Endothelial cell of umbilical vein (primary cell): ENCODE measurements at regions not wholly inside any gene's neighbourhood (a gene's known extent, or its start where the extent isn't known, plus 50 kb on each side); places are given as distances from the start of the nearest gene placed in this dataset.

Experiments used
- BruUV-seq: library from RNA; stranded (reverse); fragments of 400-500 nt; replicated peaks from 2 replicates; lab custom pipeline; 2021; lab: Mats Ljungman, UMichigan
- CTCF ChIA-PET: fragments of 300-600, 350-600 bp; sonication (Branson Sonifier 250); formaldehyde crosslinking; loops from one replicate; lab custom pipeline; 2021; ENCODE audit warnings: antibody characterized with exemption, inconsistent platforms; lab: Charles Lee
- POLR2A ChIA-PET: fragments of 300-600, 350-600 bp; sonication (Branson Sonifier 250); formaldehyde crosslinking; loops from one replicate; lab custom pipeline; 2021; ENCODE audit warnings: antibody characterized with exemption, inconsistent platforms; lab: Charles Lee
- DNase-seq: peaks from one replicate; pipeline ENCODE4 v3.0.0-alpha.2; 2011; ENCODE audit warnings: low read depth, low spot score
- FAIRE-seq: peaks from 2 replicates; lab custom pipeline; 2011; peaks lifted over from hg19 to GRCh38; lab: Jason Lieb, UNC
- H2AFZ ChIP-seq: 2 replicates; pipeline ENCODE4 v1.6.0; 2012; ENCODE audit warnings: low read depth, low read length, control low read depth, inconsistent platforms
- H3K27ac ChIP-seq: 2 replicates; pipeline ENCODE4 v1.5.1; 2011; ENCODE audit warnings: low read depth, mild to moderate bottlenecking, control low read depth, low read length, moderate library complexity; ENCODE audit not compliant: insufficient read depth
- H3K27me3 ChIP-seq, 2 experiments: 2 replicates each; pipeline versions ENCODE4 v1.6.0 to v1.6.1; 2011; ENCODE audit warnings: low read length in 2 of 2, mixed read lengths in 1 of 2; ENCODE audit not compliant: control insufficient read depth in 2 of 2, insufficient read depth in 2 of 2
- H3K36me3 ChIP-seq, 2 experiments: 2 replicates in 1 of 2; 3 replicates in 1 of 2; pipeline ENCODE4 v1.5.1; 2011; ENCODE audit warnings: low read length in 2 of 2, mild to moderate bottlenecking in 1 of 2, moderate library complexity in 1 of 2; ENCODE audit not compliant: control insufficient read depth in 2 of 2, insufficient read depth in 2 of 2; ENCODE audit errors: extremely low read depth in 1 of 2
- H3K4me1 ChIP-seq: 3 replicates; pipeline ENCODE4 v1.5.1; 2011; ENCODE audit warnings: mild to moderate bottlenecking, low read length; ENCODE audit not compliant: control insufficient read depth, insufficient read depth; ENCODE audit errors: extremely low read depth
- H3K4me2 ChIP-seq: 2 replicates; pipeline ENCODE4 v1.6.1; 2011; ENCODE audit warnings: low read length, control low read depth, mixed read lengths; ENCODE audit not compliant: insufficient read depth
- H3K4me3 ChIP-seq, 3 experiments: fragments of 200-600 bp in 1 of 3; sonication (generic), shearing (Covaris generic) in 1 of 3; replicated peaks in 1 of 3; 2 replicates each; pipeline ENCODE4 v1.5.1; 2011 to 2016; ENCODE audit warnings: control low read depth in 3 of 3, low read length in 3 of 3, mild to moderate bottlenecking in 2 of 3, inconsistent platforms in 1 of 3, low read depth in 1 of 3, moderate library complexity in 1 of 3; ENCODE audit not compliant: insufficient read depth in 1 of 3
- H3K79me2 ChIP-seq: 2 replicates; pipeline ENCODE4 v1.6.0; 2012; ENCODE audit warnings: low read length, inconsistent platforms; ENCODE audit not compliant: control insufficient read depth, insufficient read depth
- H3K9ac ChIP-seq: replicated peaks from 2 replicates; pipeline ENCODE3; 2011; ENCODE audit warnings: low read length, control low read depth; ENCODE audit not compliant: insufficient read depth; ENCODE audit errors: extremely low read depth
- H3K9me1 ChIP-seq: replicated peaks from 3 replicates; pipeline ENCODE4 v1.6.0; 2011; ENCODE audit warnings: mild to moderate bottlenecking, low read length; ENCODE audit not compliant: control insufficient read depth, insufficient read depth; ENCODE audit errors: extremely low read depth
- H3K9me3 ChIP-seq: replicated peaks from 2 replicates; pipeline ENCODE4 v1.5.1; 2012; ENCODE audit warnings: low read length, inconsistent platforms; ENCODE audit not compliant: control insufficient read depth, insufficient read depth
- H4K20me1 ChIP-seq: replicated peaks from 2 replicates; pipeline ENCODE3; 2011; ENCODE audit warnings: mild to moderate bottlenecking, low read length; ENCODE audit not compliant: control insufficient read depth, insufficient read depth; ENCODE audit errors: extremely low read depth
- CTCF ChIP-seq, 2 donors: IDR thresholded peaks; 1 replicate in 1 of 2; 2 replicates in 1 of 2; pipeline ENCODE4 v1.5.1; 2011; ENCODE audit warnings: low read length in 2 of 2, mild to moderate bottlenecking in 2 of 2, moderate library complexity in 2 of 2, control low read depth in 1 of 2, inconsistent platforms in 1 of 2, low read depth in 1 of 2; ENCODE audit not compliant: insufficient read depth in 1 of 2; ENCODE audit errors: extremely low read depth in 1 of 2
- EZH2 ChIP-seq: IDR thresholded peaks from 2 replicates; pipeline ENCODE4 v1.6.1; 2012; ENCODE audit warnings: borderline replicate concordance, low read depth, mild to moderate bottlenecking, moderate library complexity, low read length, inconsistent platforms; ENCODE audit not compliant: severe bottlenecking
- FOS ChIP-seq: IDR thresholded peaks from 2 replicates; pipeline ENCODE4 v1.6.1; 2011; ENCODE audit warnings: mild to moderate bottlenecking, low read length, moderate library complexity, borderline replicate concordance; ENCODE audit not compliant: insufficient read depth
- GATA2 ChIP-seq: IDR thresholded peaks from 2 replicates; pipeline ENCODE4 v1.7.0; 2011; ENCODE audit warnings: low read depth, mild to moderate bottlenecking, moderate library complexity, mixed read lengths, low read length; ENCODE audit not compliant: insufficient read length, insufficient read depth
- JUN ChIP-seq: IDR thresholded peaks from 2 replicates; pipeline ENCODE4 v1.6.1; 2011; ENCODE audit warnings: borderline replicate concordance, low read depth; ENCODE audit not compliant: insufficient read length, insufficient read depth
- MAX ChIP-seq: IDR thresholded peaks from 2 replicates; pipeline ENCODE4 v1.6.1; 2011; ENCODE audit not compliant: insufficient read depth, insufficient read length
- MYC ChIP-seq: IDR thresholded peaks from one replicate; pipeline ENCODE4 v1.6.1; 2011; ENCODE audit warnings: mild to moderate bottlenecking, low read depth, low read length
- POLR2A ChIP-seq: IDR thresholded peaks from 2 replicates; pipeline ENCODE4 v1.6.1; 2012; ENCODE audit warnings: low read depth, mild to moderate bottlenecking, control low read depth, low read length
- POLR2AphosphoS5 ChIP-seq: IDR thresholded peaks from 2 replicates; pipeline ENCODE4 v1.6.1; 2012; ENCODE audit warnings: low read depth, mild to moderate bottlenecking, control low read depth, low read length, moderate library complexity; ENCODE audit not compliant: insufficient read depth
- dilution Hi-C: fragments of 300-500 bp; cut with MboI; formaldehyde crosslinking; loops from one replicate; pipeline ENCODE4 v1.15.0; 2019; ENCODE audit warnings: low sequenced_read_pairs; ENCODE audit not compliant: extremely low pct_ligation_motif_present
- intact Hi-C: fragments of 100-400 bp; cut with micrococcal nuclease; formaldehyde crosslinking; loops from one replicate; pipeline ENCODE4 v1.10.0; 2022

DNA sequence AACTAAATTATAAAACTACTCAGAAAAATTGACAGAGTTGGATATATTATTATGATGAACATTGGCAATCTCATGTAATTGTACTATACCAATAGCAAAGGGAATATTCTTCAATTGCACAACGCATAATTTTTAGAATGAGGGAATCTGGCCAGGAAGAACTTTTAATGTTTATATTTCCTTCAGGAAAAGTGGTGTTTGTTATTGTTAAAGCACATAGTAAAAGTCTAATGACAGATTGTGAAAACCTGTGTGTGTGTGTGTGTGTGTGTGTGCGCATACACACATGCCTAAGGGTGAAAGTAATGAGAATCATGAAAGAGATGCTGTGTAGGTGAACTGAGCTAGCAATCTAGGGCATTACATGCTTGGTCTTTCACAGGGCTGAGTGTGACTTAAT, 877.7 kb downstream of the SLC6A15 start:
- no peaks in the 10 kb centered on the region for H3K27me3 ChIP-seq
- FAIRE-seq (no peak), DNase-seq (no peak)
- H3K4me1 ChIP-seq: no peaks in the 10 kb centered on the region
- TF ChIP-seq POLR2A (no peak), MAX (no peak), MYC (no peak), FOS (no peak), CTCF (IDR thresholded peaks at IDR 0.05; ENCODE audit: extremely low read depth in 1 of 2, insufficient read depth in 1 of 2, low read depth in 1 of 2, low read length in 2 of 2) (no peak), EZH2 (no peak), JUN (no peak), POLR2AphosphoS5 (no peak), GATA2 (no peak)
- H3K79me2 ChIP-seq: no peaks in the 10 kb centered on the region
- intact Hi-C loops (no loop called here), dilution Hi-C loops (no loop called here)
- H3K9ac ChIP-seq: no peak overlapping the region
- ChIA-PET CTCF (no interaction called here), POLR2A (no interaction called here)
- H3K36me3 ChIP-seq: no peaks in the 10 kb centered on the region
- no peaks in the 10 kb centered on the region for H3K9me3 ChIP-seq
- BruUV-seq: no TSS peak
- H2AFZ ChIP-seq: no peak overlapping the region
- H3K4me2 ChIP-seq: no peak overlapping the region
- no peak overlapping the region for H3K4me3 ChIP-seq
- H3K27ac ChIP-seq: no peak overlapping the region
- H4K20me1 ChIP-seq: no peaks in the 10 kb centered on the region
- H3K9me1 ChIP-seq: no peaks in the 10 kb centered on the region
